ENCODE measurements at regions not wholly inside any gene's neighbourhood (a gene's known extent, or its start where the extent isn't known, plus 50 kb on each side); places are given as distances from the start of the nearest gene placed in this dataset.

DNA sequence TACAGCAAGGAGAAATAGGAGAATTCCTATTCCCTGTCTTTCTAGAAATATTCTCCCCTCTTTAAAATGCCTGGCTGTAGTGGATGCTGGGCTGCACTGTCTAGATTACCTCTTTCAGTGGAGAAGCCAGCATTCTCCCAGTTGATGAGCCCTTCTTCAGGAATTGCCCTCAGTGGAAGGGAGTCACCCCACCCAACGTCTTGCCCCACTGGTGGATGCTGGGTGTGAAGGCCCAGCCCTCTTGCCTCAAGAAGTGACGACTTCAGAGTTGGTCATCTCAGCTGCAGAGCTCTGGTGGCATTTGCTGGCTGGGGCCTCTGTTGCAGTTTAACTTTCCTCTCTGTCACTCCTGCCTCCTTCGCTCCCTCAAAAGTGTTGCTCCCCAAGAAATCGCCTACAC lies 248.2 kb downstream of the ATG4C start:
- DNase-seq = no peak
- H3K27ac ChIP-seq (ENCODE audit: low read depth, low read length) = no peak overlapping the region
- Mint-ChIP-seq H3K27ac (no peak overlapping the region), H3K36me3 (no peaks in the 10 kb centered on the region), H3K27me3 (peaks cover 2 to 4% of the 10 kb centered on the region in 2 donors), H3K4me3 (no peak overlapping the region), H3K4me1 (no peaks in the 10 kb centered on the region), H3K9me3 (peaks cover 0 to 2% (median 0%) of the 10 kb centered on the region in 5 donors)
- no peaks in the 10 kb centered on the region for H3K9me3 ChIP-seq (ENCODE audit: low read length)
- ChIA-PET POLR2A (no interaction called here), CTCF (no interaction called here)
- no peaks in the 10 kb centered on the region for H3K27me3 ChIP-seq (ENCODE audit: insufficient read depth, low read length, poor library complexity, severe bottlenecking)
- H3K36me3 ChIP-seq (ENCODE audit: insufficient read depth, low read length) = no peaks in the 10 kb centered on the region
- no peaks in the 10 kb centered on the region for H3K4me1 ChIP-seq (ENCODE audit: insufficient read depth, low read length)
- H3K4me3 ChIP-seq (ENCODE audit: low read length) = no peak overlapping the region

DNA sequence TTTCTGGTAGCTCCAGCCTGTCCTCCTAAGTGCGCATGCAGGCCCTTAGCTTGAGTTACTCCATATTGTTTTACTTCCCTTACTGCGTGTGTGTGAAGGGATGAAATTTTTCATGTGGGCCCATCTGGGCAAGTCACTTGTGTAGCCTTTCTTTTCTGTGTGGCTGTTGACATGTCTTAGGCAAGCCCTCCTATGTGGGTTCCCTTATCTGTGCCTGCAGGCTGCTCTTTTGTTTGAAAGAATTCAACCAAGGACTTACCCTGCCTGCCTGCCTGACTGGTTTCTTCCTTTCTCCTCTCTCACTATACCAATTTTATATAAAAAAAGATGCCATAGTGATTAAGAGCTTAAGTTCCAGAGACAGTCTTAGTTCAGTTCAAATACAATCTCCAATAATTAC lies 249.3 kb downstream of the ATG4C start:
- Histone ChIP-seq H3K27ac (ENCODE audit: low read depth, low read length) (no peak overlapping the region), H3K9me3 (ENCODE audit: low read length) (no peaks in the 10 kb centered on the region), H3K4me3 (ENCODE audit: low read length) (no peak overlapping the region), H3K27me3 (ENCODE audit: insufficient read depth, low read length, poor library complexity, severe bottlenecking) (no peaks in the 10 kb centered on the region), H3K36me3 (ENCODE audit: insufficient read depth, low read length) (no peaks in the 10 kb centered on the region), H3K4me1 (ENCODE audit: insufficient read depth, low read length) (no peaks in the 10 kb centered on the region)
- Mint-ChIP-seq H3K27ac (no peak overlapping the region), H3K4me3 (no peak overlapping the region), H3K27me3 (peaks cover 0 to 4% of the 10 kb centered on the region in 2 donors), H3K4me1 (no peaks in the 10 kb centered on the region), H3K9me3 (peaks cover 0 to 5% (median 0%) of the 10 kb centered on the region in 5 donors), H3K36me3 (no peaks in the 10 kb centered on the region)
- ChIA-PET CTCF (no interaction called here), POLR2A (no interaction called here)
- DNase-seq = no peak

DNA sequence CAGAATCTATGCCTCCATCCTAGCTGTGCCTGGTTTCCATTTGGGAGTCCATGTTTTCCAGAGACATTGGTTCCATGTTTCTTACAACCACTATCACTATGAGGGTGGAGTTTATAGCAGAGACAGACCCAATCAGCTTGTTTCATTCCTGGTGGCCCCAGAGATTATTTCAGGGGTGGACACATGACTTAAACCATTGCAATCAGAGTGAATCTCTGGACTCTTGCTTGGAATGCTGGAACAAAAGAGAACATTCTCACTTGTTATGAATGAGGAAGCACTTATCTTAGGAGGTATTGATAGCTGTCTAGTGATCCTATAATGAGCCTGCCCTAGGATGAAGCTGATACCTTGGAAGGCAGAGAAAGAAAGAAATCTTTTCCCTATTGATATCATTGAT lies 250.3 kb downstream of the ATG4C start:
- CTCF ChIA-PET = no interaction called here
- no peak overlapping the region for H3K27ac ChIP-seq (ENCODE audit: low read depth, low read length)
- no peaks in the 10 kb centered on the region for H3K36me3 ChIP-seq (ENCODE audit: insufficient read depth, low read length)
- H3K27ac Mint-ChIP-seq = no peak overlapping the region
- H3K4me1 ChIP-seq (ENCODE audit: insufficient read depth, low read length) = no peaks in the 10 kb centered on the region
- DNase-seq = no peak
- H3K9me3 Mint-ChIP-seq = peaks cover 0 to 5% (median 0%) of the 10 kb centered on the region in 5 donors
- H3K36me3 Mint-ChIP-seq = no peaks in the 10 kb centered on the region
- POLR2A ChIA-PET = no interaction called here
- H3K27me3 Mint-ChIP-seq = peaks cover 0 to 4% of the 10 kb centered on the region in 2 donors
- H3K9me3 ChIP-seq (ENCODE audit: low read length) = no peaks in the 10 kb centered on the region
- no peaks in the 10 kb centered on the region for H3K4me1 Mint-ChIP-seq
- H3K4me3 Mint-ChIP-seq = no peak overlapping the region
- no peaks in the 10 kb centered on the region for H3K27me3 ChIP-seq (ENCODE audit: insufficient read depth, low read length, poor library complexity, severe bottlenecking)
- no peak overlapping the region for H3K4me3 ChIP-seq (ENCODE audit: low read length)

DNA sequence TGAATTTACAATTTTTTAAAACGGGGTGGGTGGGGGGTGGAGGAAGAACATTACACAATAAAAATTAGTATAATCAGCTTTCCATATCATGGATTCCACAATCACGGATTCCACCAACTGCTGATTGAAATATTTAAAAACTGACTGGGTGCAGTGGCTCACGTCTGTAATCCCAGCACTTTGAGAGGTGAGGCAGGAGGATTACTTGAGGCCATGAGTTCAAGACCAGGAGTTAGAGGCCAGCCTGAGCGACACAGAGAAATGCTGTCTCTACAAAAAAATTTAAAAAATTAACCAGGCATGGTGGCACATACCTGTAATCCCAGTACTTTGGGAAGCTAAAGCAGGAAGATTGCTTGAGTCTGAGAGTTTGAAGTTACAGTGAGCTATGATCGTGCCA lies 254.7 kb downstream of the ATG4C start:
- Histone ChIP-seq H3K27me3 (ENCODE audit: insufficient read depth, low read length, poor library complexity, severe bottlenecking) (no peaks in the 10 kb centered on the region), H3K4me1 (ENCODE audit: insufficient read depth, low read length) (no peaks in the 10 kb centered on the region), H3K4me3 (ENCODE audit: low read length) (no peak overlapping the region), H3K36me3 (ENCODE audit: insufficient read depth, low read length) (no peaks in the 10 kb centered on the region), H3K9me3 (ENCODE audit: low read length) (no peaks in the 10 kb centered on the region), H3K27ac (ENCODE audit: low read depth, low read length) (no peak overlapping the region)
- Mint-ChIP-seq H3K4me1 (no peaks in the 10 kb centered on the region), H3K27me3 (peaks cover 2 to 4% of the 10 kb centered on the region in 2 donors), H3K27ac (no peak overlapping the region), H3K4me3 (no peak overlapping the region), H3K9me3 (peaks cover 0 to 5% (median 0%) of the 10 kb centered on the region in 5 donors), H3K36me3 (no peaks in the 10 kb centered on the region)
- CTCF ChIA-PET = no interaction called here
- POLR2A ChIA-PET = no interaction called here
- DNase-seq = no peak

DNA sequence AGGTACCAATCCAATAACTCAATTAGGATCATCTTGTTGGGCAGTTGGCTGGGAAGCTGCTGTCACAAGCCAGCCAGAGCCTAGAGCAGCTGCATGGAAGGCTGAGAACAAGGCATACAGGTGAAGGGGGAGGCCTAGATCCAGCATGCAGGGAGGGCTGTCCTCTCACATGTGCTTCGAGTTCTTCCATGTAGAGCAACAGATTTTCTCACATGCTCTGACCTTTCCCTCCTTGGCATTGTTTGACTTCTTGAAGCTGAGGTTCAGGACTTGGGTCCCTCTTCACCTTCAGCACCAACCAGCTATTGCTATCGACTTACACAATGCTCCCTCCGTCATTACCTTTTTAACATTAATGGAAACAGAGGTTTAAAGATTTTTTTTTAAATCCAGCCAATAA lies 257.7 kb downstream of the ATG4C start:
- Mint-ChIP-seq H3K9me3 (peaks cover 0 to 8% (median 0%) of the 10 kb centered on the region in 5 donors), H3K27ac (no peak overlapping the region), H3K4me3 (no peak overlapping the region), H3K36me3 (no peaks in the 10 kb centered on the region), H3K27me3 (peaks cover 0 to 2% of the 10 kb centered on the region in 2 donors), H3K4me1 (no peaks in the 10 kb centered on the region)
- DNase-seq = no peak
- H3K27me3 ChIP-seq (ENCODE audit: insufficient read depth, low read length, poor library complexity, severe bottlenecking) = no peaks in the 10 kb centered on the region
- no peaks in the 10 kb centered on the region for H3K4me1 ChIP-seq (ENCODE audit: insufficient read depth, low read length)
- no peaks in the 10 kb centered on the region for H3K9me3 ChIP-seq (ENCODE audit: low read length)
- POLR2A ChIA-PET = no interaction called here
- no peaks in the 10 kb centered on the region for H3K36me3 ChIP-seq (ENCODE audit: insufficient read depth, low read length)
- H3K27ac ChIP-seq (ENCODE audit: low read depth, low read length) = no peak overlapping the region
- H3K4me3 ChIP-seq (ENCODE audit: low read length) = no peak overlapping the region
- CTCF ChIA-PET = interaction anchor here (0.6 kb wide), 1 partner anchor 19 kb away, joined by 3 read pairs; no protein-coding TSS in a partner anchor

DNA sequence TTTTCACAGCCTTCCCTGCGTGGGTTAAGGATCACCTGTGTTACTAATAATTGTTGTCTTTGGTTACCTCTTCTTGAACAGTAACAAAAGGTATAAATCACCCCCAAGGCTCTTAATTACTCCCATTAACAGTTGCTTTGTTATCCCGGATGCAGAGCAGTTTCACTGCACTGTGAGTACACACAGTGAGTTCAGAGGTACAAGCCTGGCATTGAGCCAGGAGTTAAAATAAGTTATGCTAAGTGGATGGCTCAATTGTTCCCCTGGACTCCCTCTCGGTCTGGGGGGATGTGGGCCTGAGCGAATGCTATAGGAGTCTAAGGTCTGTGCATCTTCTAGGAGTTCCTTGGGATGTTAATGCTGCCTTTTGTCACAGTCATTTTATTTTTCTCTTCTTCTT lies 258.3 kb downstream of the ATG4C start:
- H3K27ac ChIP-seq (ENCODE audit: low read depth, low read length) = no peak overlapping the region
- no peaks in the 10 kb centered on the region for H3K27me3 ChIP-seq (ENCODE audit: insufficient read depth, low read length, poor library complexity, severe bottlenecking)
- Mint-ChIP-seq H3K4me3 (no peak overlapping the region), H3K9me3 (peaks cover 0 to 8% (median 0%) of the 10 kb centered on the region in 5 donors), H3K27me3 (peaks cover 0 to 2% of the 10 kb centered on the region in 2 donors), H3K36me3 (no peaks in the 10 kb centered on the region), H3K4me1 (no peaks in the 10 kb centered on the region), H3K27ac (no peak overlapping the region)
- CTCF ChIA-PET = interaction anchor here (0.6 kb wide), 1 partner anchor 19 kb away, joined by 3 read pairs; no protein-coding TSS in a partner anchor
- no peak overlapping the region for H3K4me3 ChIP-seq (ENCODE audit: low read length)
- H3K4me1 ChIP-seq (ENCODE audit: insufficient read depth, low read length) = no peaks in the 10 kb centered on the region
- no peaks in the 10 kb centered on the region for H3K9me3 ChIP-seq (ENCODE audit: low read length)
- DNase-seq = no peak
- POLR2A ChIA-PET = no interaction called here
- no peaks in the 10 kb centered on the region for H3K36me3 ChIP-seq (ENCODE audit: insufficient read depth, low read length)

DNA sequence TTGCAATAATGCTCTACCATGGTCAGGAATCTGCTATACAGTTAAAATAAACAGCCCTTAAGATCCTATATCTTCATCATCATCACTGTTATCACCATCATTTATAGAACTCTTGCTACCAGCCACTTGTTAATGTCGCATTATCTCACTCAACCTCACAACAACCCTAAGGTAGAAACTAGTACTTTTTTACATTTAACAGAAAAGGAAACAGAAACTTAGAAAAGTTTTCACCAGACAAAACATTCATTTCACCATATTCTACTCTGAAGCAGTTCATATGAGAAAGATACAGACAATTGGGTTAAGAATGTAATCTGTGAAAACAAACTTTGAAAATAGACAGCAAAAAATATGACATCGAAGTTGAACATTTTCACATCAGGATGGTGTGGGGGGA lies 262.6 kb downstream of the ATG4C start:
- ChIA-PET CTCF (no interaction called here), POLR2A (no interaction called here)
- no peaks in the 10 kb centered on the region for H3K36me3 Mint-ChIP-seq
- no peak overlapping the region for H3K4me3 Mint-ChIP-seq
- H3K27me3 Mint-ChIP-seq = peaks cover 2 to 6% of the 10 kb centered on the region in 2 donors
- no peak for DNase-seq
- Histone ChIP-seq H3K27ac (ENCODE audit: low read depth, low read length) (no peak overlapping the region), H3K36me3 (ENCODE audit: insufficient read depth, low read length) (no peaks in the 10 kb centered on the region), H3K4me1 (ENCODE audit: insufficient read depth, low read length) (no peaks in the 10 kb centered on the region), H3K27me3 (ENCODE audit: insufficient read depth, low read length, poor library complexity, severe bottlenecking) (no peaks in the 10 kb centered on the region), H3K4me3 (ENCODE audit: low read length) (no peak overlapping the region), H3K9me3 (ENCODE audit: low read length) (no peaks in the 10 kb centered on the region)
- no peak overlapping the region for H3K27ac Mint-ChIP-seq
- peaks cover 0 to 6% (median 0%) of the 10 kb centered on the region in 5 donors for H3K9me3 Mint-ChIP-seq
- no peaks in the 10 kb centered on the region for H3K4me1 Mint-ChIP-seq

DNA sequence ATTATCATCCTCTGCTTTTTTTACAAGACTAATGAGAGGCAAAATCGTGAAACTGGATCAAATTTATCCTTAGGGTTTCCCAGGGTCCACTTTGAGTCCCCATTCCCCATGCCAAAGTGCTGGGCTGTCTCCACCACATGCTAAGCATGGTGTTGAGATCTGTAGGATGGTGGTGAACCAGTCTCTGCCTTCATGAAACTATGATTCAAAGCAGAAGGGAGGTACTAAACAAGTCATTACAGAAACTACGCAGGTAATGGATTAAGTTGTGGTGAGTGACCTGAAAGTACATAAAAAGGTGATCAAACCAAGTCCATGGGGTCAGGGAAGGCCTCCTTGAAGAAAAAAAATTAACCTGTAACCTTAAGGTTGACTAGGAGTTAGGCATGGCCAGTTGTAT lies 265.2 kb downstream of the ATG4C start:
- no peaks in the 10 kb centered on the region for H3K4me1 ChIP-seq (ENCODE audit: insufficient read depth, low read length)
- peaks cover 0 to 6% (median 0%) of the 10 kb centered on the region in 5 donors for H3K9me3 Mint-ChIP-seq
- no peaks in the 10 kb centered on the region for H3K36me3 ChIP-seq (ENCODE audit: insufficient read depth, low read length)
- H3K4me3 Mint-ChIP-seq = no peak overlapping the region
- no peaks in the 10 kb centered on the region for H3K27me3 ChIP-seq (ENCODE audit: insufficient read depth, low read length, poor library complexity, severe bottlenecking)
- CTCF ChIA-PET = no interaction called here
- H3K27ac ChIP-seq (ENCODE audit: low read depth, low read length) = no peak overlapping the region
- no peak for DNase-seq
- H3K27me3 Mint-ChIP-seq = peaks cover 0 to 6% of the 10 kb centered on the region in 2 donors
- no peaks in the 10 kb centered on the region for H3K4me1 Mint-ChIP-seq
- H3K27ac Mint-ChIP-seq = no peak overlapping the region
- H3K9me3 ChIP-seq (ENCODE audit: low read length) = no peaks in the 10 kb centered on the region
- H3K36me3 Mint-ChIP-seq = no peaks in the 10 kb centered on the region
- H3K4me3 ChIP-seq (ENCODE audit: low read length) = no peak overlapping the region
- POLR2A ChIA-PET = no interaction called here

DNA sequence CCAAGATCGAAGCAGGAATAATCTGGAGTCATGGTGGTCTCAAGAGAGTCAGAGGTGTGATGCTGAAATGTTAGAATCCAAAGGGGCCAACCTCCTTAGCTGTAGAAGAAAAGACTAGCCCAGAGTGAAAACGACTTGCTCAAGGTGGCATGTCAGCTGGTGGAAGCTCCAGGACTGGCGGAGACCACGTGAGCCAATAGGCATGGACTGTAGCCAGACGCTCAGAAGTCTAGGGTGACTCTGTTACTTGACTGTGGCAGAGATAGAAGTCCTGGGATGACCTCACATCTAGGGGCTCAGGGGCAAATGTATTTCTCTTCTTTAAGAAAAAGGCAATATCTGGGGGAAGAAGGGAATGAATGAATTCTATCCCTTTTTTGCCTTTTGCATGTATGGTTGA lies 267.4 kb downstream of the ATG4C start:
- H3K27ac Mint-ChIP-seq = no peak overlapping the region
- no peak for DNase-seq
- Histone ChIP-seq H3K27me3 (ENCODE audit: insufficient read depth, low read length, poor library complexity, severe bottlenecking) (no peaks in the 10 kb centered on the region), H3K36me3 (ENCODE audit: insufficient read depth, low read length) (no peaks in the 10 kb centered on the region), H3K4me1 (ENCODE audit: insufficient read depth, low read length) (no peaks in the 10 kb centered on the region), H3K27ac (ENCODE audit: low read depth, low read length) (no peak overlapping the region), H3K4me3 (ENCODE audit: low read length) (no peak overlapping the region), H3K9me3 (ENCODE audit: low read length) (no peaks in the 10 kb centered on the region)
- H3K4me3 Mint-ChIP-seq = no peak overlapping the region
- ChIA-PET CTCF (no interaction called here), POLR2A (no interaction called here)
- H3K4me1 Mint-ChIP-seq = no peaks in the 10 kb centered on the region
- H3K27me3 Mint-ChIP-seq = peaks cover 0 to 11% of the 10 kb centered on the region in 2 donors
- H3K9me3 Mint-ChIP-seq = peaks cover 0 to 3% (median 0%) of the 10 kb centered on the region in 5 donors
- no peaks in the 10 kb centered on the region for H3K36me3 Mint-ChIP-seq

Measured in CD8-positive, alpha-beta memory T cell (primary cell).